IMR-90 (cell line): ENCODE measurements at regions not wholly inside any gene's neighbourhood (a gene's known extent, or its start where the extent isn't known, plus 50 kb on each side); places are given as distances from the start of the nearest gene placed in this dataset.

ENCODE experiments used
- CEBPB ChIP-seq: IDR thresholded peaks from 2 replicates; pipeline ENCODE4 v1.6.1; 2012; ENCODE audit warnings: low read depth, low read length, improper control_type of control experiment
- CHD1 ChIP-seq: IDR thresholded peaks from 2 replicates; pipeline ENCODE4 v1.6.1; 2012; ENCODE audit warnings: low read depth, low read length, improper control_type of control experiment
- FOS ChIP-seq: fragments of 150-350 bp; IDR thresholded peaks from 2 replicates; pipeline ENCODE4 v1.6.1; 2016; ENCODE audit warnings: low read depth, low read length
- MAZ ChIP-seq: IDR thresholded peaks from 2 replicates; pipeline ENCODE4 v1.6.1; 2012; ENCODE audit warnings: low read depth, mild to moderate bottlenecking, low read length, improper control_type of control experiment, moderate library complexity, borderline replicate concordance
- MXI1 ChIP-seq: IDR thresholded peaks from 2 replicates; pipeline ENCODE4 v1.6.1; 2012; ENCODE audit warnings: low read depth, mild to moderate bottlenecking, low read length, moderate library complexity, borderline replicate concordance
- NFE2L2 ChIP-seq: fragments of 150-350 bp; IDR thresholded peaks from 2 replicates; pipeline ENCODE4 v1.6.1; 2016; ENCODE audit warnings: low read depth, mild to moderate bottlenecking, low read length
- POLR2A ChIP-seq: IDR thresholded peaks from 2 replicates; pipeline ENCODE4 v1.6.1; 2012; ENCODE audit warnings: mild to moderate bottlenecking, low read depth, low read length
- RAD21 ChIP-seq: IDR thresholded peaks from 2 replicates; pipeline ENCODE4 v1.6.1; 2012; ENCODE audit warnings: low read length, improper control_type of control experiment
- SMC3 ChIP-seq: fragments of 150-350 bp; IDR thresholded peaks from 2 replicates; pipeline ENCODE4 v1.6.1; 2016; ENCODE audit warnings: low read depth, mild to moderate bottlenecking, antibody characterized with exemption, low read length, moderate library complexity
- TF ChIP-seq, protein P1 (sequence below): conservative IDR thresholded peaks from 2 replicates; pipeline ENCODE4 v1.5.1; 2012; ENCODE audit warnings: mild to moderate bottlenecking, low read depth, low read length, improper control_type of control experiment
- TF ChIP-seq, protein P2 (sequence below): fragments of 150-350 bp; IDR thresholded peaks from 2 replicates; pipeline ENCODE4 v1.6.1; 2017; ENCODE audit warnings: mild to moderate bottlenecking, antibody characterized with exemption, low read length, low read depth

DNA sequence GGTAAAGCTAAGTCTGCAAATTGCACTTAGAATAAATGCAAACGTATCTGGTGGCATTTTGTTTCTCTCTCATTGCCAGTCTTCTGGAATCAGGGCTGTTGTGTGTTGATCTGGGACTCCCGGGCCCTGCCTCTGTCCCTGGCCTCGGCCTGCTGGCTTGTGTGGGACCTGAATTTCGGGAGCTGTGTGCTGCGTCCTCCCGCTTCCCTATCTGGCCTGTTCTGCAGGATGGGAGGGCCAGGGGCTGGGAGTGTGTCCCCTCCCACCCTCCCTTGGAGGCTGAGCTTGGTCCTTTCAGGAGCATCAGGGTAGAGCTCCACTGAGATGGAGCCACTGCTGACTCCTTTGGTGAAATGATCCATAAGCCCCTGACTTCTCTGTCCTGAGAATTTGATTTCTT, 118.5 kb downstream of the ACKR3 start:
- TF ChIP-seq, protein P1, sequence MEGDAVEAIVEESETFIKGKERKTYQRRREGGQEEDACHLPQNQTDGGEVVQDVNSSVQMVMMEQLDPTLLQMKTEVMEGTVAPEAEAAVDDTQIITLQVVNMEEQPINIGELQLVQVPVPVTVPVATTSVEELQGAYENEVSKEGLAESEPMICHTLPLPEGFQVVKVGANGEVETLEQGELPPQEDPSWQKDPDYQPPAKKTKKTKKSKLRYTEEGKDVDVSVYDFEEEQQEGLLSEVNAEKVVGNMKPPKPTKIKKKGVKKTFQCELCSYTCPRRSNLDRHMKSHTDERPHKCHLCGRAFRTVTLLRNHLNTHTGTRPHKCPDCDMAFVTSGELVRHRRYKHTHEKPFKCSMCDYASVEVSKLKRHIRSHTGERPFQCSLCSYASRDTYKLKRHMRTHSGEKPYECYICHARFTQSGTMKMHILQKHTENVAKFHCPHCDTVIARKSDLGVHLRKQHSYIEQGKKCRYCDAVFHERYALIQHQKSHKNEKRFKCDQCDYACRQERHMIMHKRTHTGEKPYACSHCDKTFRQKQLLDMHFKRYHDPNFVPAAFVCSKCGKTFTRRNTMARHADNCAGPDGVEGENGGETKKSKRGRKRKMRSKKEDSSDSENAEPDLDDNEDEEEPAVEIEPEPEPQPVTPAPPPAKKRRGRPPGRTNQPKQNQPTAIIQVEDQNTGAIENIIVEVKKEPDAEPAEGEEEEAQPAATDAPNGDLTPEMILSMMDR, result no peak
- TF ChIP-seq POLR2A, result no peak
- no peak for TF ChIP-seq MXI1
- TF ChIP-seq RAD21, result no peak
- no peak for TF ChIP-seq CHD1
- no peak for TF ChIP-seq MAZ
- no peak for TF ChIP-seq FOS
- TF ChIP-seq, protein P2, sequence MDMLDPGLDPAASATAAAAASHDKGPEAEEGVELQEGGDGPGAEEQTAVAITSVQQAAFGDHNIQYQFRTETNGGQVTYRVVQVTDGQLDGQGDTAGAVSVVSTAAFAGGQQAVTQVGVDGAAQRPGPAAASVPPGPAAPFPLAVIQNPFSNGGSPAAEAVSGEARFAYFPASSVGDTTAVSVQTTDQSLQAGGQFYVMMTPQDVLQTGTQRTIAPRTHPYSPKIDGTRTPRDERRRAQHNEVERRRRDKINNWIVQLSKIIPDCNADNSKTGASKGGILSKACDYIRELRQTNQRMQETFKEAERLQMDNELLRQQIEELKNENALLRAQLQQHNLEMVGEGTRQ, result no peak
- no peak for TF ChIP-seq NFE2L2
- no peak for TF ChIP-seq CEBPB
- no peak for TF ChIP-seq SMC3
